GM08714 (cell line): ENCODE measurements at regions not wholly inside any gene's neighbourhood (a gene's known extent, or its start where the extent isn't known, plus 50 kb on each side); places are given as distances from the start of the nearest gene placed in this dataset.

Source experiments
- H3K4me3 ChIP-seq: fragments of 200-500 bp; sonication (Bioruptor generic); 2 replicates; pipeline ENCODE4 v1.5.1; 2014; ENCODE audit warnings: mild to moderate bottlenecking, low read length, inconsistent platforms
- ZNF274 ChIP-seq: IDR thresholded peaks from 2 replicates; pipeline ENCODE4 v1.6.1; 2012; ENCODE audit warnings: mild to moderate bottlenecking, low read depth, low read length

DNA sequence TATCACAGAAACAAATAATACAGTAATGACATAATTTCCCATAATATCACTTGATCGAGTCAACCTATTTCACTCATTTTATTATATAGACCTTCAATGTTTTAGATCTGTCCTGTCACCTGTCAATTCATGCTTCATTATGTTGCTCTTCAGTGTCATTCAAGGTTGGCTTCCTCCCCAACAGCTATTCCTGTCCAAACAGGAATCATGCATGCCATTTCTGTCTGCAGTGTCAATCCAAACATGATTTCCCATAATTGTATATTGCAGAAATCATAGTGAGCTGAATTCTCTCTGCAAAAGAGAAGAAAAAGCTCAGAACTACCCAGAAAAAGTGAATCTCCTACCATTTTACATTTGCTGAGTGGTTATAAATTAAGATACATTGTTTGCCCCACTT, 628.6 kb downstream of the NR4A2 start:
- H3K4me3 ChIP-seq, result no peak overlapping the region
- TF ChIP-seq ZNF274, result no peak

GRCh38 chr2:155703048-155703447, 629.5 kb downstream of the NR4A2 start:
- TF ChIP-seq ZNF274, result no peak
- no peak overlapping the region for H3K4me3 ChIP-seq

DNA sequence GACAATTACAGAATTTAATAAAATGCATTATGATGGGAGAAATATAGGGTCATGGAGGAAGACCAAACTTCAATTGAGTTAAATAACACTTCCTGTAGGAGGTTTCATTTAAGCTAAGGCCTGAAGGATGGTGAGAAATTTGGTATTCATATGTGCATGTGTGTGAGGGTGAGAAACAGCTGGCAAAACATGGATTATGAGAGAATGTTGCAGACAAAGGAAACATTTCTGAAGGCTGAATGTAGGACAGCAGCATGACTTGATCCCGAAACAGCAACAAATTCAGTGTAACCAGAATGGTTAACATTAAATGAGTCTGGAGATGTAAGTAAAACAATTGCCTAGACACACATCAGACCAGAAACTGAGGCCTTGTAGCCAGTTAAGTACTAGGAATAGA, 630.8 kb downstream of the NR4A2 start:
- no peak for TF ChIP-seq ZNF274
- no peak overlapping the region for H3K4me3 ChIP-seq

GRCh38 chr2:155696571-155696970, 636.0 kb downstream of the NR4A2 start:
- H3K4me3 ChIP-seq, result no peak overlapping the region
- no peak for TF ChIP-seq ZNF274

DNA sequence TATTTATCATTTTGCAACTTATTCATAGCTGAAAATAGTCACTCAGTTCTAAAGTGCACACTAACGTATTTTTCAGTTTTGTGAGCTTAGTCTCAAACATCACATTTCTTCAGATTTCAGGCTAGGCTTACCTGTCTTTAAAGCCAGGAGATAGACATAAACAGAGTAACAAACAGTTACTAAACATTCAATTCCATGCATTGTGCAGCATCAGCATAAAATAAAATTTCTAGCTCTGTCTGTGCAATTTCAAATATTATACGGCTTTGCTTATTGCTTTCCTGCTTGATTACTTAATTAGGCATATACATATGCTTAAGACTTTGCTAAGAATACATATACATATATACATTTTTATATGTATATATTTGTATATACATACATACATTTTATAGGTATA, 637.0 kb downstream of the NR4A2 start:
- no peak for TF ChIP-seq ZNF274
- no peak overlapping the region for H3K4me3 ChIP-seq

DNA sequence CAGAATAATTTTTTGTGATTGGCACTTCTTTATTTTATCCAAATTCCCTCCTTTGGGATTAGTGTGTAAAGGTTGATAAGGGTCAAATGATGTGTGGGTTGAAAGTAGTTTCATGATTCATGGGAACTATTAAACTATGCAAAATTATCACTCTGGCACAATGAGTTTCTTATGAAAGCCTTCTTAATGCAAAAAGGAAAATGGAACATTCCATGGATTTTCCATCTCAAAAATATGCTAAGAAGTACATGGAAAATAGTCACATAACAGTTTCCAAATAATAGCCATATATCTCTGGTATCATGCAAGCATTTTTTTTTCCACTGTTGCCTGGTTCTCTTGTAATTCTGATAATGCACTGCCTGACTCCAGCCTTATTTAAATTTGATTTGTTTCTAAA, 639.7 kb downstream of the NR4A2 start:
- no peak overlapping the region for H3K4me3 ChIP-seq
- no peak for TF ChIP-seq ZNF274

DNA sequence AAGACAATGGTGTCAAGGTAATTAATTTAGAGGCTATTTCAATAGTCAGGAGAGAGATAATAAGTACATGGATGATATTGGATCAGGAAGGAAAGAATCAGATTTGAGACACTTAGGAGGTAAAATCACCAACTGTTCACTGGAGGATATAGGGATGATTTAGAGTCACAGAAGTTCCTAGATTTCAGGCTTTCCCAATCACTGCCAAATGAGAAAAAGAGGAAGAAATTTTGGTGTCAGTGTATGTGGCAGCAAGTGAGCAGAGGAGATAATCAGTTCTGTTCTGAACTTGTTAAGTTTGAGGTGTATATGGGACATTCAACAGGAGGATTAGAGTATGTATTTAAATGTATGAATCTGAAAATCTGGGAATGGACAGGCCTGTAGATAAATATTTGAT, 640.4 kb downstream of the NR4A2 start:
- H3K4me3 ChIP-seq, result no peak overlapping the region
- TF ChIP-seq ZNF274, result no peak

- H3K4me3 ChIP-seq, result no peak overlapping the region
- TF ChIP-seq ZNF274, result no peak
Measured at GRCh38 chr2:155690785-155691184, 641.7 kb downstream of the NR4A2 start.

DNA sequence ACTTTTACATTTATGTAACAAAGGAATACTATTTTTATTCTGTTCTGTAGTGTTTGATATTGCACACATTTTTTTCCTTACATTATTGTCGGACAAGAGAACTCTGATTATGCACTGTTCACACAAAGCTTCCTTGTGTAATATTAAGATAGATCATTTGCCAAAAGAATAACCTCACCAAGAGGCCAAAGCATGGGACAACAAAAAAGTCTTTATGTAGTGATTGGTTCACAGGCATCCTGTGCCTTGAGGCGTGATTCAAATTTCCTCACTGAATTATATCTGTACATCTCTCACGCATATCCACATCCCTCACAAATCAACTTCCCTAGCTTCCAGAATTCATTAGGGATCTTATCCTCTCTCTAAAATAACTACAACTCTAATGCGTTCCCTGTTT, 642.7 kb downstream of the NR4A2 start:
- TF ChIP-seq ZNF274, result no peak
- no peak overlapping the region for H3K4me3 ChIP-seq

DNA sequence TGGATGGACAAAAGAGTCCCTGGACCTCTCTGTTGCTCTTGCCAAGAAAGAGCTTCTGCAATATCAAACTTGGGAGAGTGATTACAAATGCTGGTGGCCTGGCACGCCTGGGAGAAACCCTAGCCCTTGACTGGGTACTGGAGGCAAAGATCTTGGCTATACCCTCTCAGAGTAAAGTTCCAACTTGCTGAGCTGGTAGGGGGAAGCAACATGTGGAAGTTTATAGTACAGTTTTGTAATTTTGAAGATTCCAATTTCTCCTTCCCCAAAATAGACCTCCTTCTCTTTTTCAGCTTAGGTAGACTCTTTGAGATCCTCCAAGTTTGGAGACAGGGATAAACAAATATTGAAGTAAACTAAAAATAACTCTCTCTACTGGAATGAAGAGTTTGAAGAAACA, 645.3 kb downstream of the NR4A2 start:
- no peak for TF ChIP-seq ZNF274
- H3K4me3 ChIP-seq, result no peak overlapping the region

GRCh38 chr2:155679647-155680046, 652.9 kb downstream of the NR4A2 start:
- no peak for TF ChIP-seq ZNF274
- H3K4me3 ChIP-seq, result no peak overlapping the region

- no peak overlapping the region for H3K4me3 ChIP-seq
- TF ChIP-seq ZNF274, result no peak
Measured at GRCh38 chr2:155675920-155676319, 656.6 kb downstream of the NR4A2 start.

- TF ChIP-seq ZNF274, result no peak
- H3K4me3 ChIP-seq, result no peak overlapping the region
Measured at GRCh38 chr2:155665704-155666103, 666.8 kb downstream of the NR4A2 start.

GRCh38 chr2:155663265-155663664, 669.3 kb downstream of the NR4A2 start:
- H3K4me3 ChIP-seq, result no peak overlapping the region
- no peak for TF ChIP-seq ZNF274

DNA sequence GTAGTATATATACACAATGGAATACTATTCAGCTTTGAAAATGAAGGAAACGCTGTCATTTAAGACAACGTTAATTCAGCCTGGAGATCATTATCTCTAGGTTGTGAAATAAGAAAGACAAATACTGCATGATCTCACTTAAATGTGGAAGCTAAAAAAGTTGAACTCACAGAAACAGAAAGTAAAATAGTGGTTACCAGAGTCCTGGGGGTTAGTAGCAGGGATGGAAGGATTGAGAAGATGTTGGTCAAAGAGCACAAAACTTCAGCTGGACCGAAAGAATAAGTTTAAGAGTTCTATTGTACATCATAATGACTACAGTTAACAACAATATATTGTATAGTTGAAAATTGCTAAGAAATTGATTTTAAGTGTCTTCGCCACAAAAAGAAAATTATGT, 670.3 kb downstream of the NR4A2 start:
- no peak for TF ChIP-seq ZNF274
- no peak overlapping the region for H3K4me3 ChIP-seq

DNA sequence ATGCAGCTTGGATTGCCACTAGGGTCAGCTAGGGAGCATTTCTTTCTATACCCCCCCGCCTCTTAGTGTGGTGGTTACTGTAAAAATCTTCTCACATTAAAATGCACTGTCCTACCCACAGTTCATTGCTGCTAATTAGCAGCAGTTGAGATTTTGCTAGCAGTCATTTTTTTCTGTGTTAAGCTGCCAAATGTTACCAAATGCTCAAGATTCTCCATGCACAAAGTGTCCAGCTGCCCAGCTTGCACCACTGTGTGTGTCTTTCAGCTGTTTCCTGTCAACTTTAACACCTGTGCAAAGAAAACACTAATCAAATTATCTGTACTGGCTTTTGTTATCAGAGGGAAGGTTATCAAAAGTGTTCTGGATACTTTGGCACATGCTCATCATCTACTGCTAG, 679.3 kb downstream of the NR4A2 start:
- TF ChIP-seq ZNF274, result no peak
- no peak overlapping the region for H3K4me3 ChIP-seq

GRCh38 chr2:155651851-155652250, 680.7 kb downstream of the NR4A2 start:
- no peak overlapping the region for H3K4me3 ChIP-seq
- no peak for TF ChIP-seq ZNF274
